PC-9 (cell line): ENCODE measurements at regions not wholly inside any gene's neighbourhood (a gene's known extent, or its start where the extent isn't known, plus 50 kb on each side); places are given as distances from the start of the nearest gene placed in this dataset.

ENCODE experiments used
- BruUV-seq: library from RNA; stranded (reverse); fragments of 400-500 nt; replicated peaks from 2 replicates; lab custom pipeline; 2021; lab: Mats Ljungman, UMichigan
- CTCF ChIA-PET: fragments of 300-600 bp; sonication (Branson Sonifier 250); formaldehyde crosslinking; loops from one replicate; lab custom pipeline; 2022; ENCODE audit warnings: antibody characterized with exemption; lab: Charles Lee
- POLR2A ChIA-PET: fragments of 300-600 bp; sonication (Branson Sonifier 250); formaldehyde crosslinking; loops from one replicate; lab custom pipeline; 2022; ENCODE audit warnings: antibody characterized with exemption; ENCODE audit not compliant: unreplicated experiment; lab: Charles Lee
- DNase-seq, 2 experiments: peaks; one replicate each; pipeline versions ENCODE4 v3.0.0 to v3.0.0-alpha.2; 2015 to 2022; ENCODE audit warnings: mixed read lengths in 1 of 2
- H2AFZ ChIP-seq: fragments of 200-600 bp; sonication (generic); 2 replicates; pipeline ENCODE4 v1.8.1; 2017; ENCODE audit warnings: antibody characterized with exemption
- H3F3A ChIP-seq: fragments of 200-600 bp; sonication (generic); 2 replicates; pipeline ENCODE4 v1.8.1; 2017; ENCODE audit warnings: antibody characterized with exemption, mild to moderate bottlenecking, low read depth; ENCODE audit not compliant: insufficient read depth
- H3K27ac ChIP-seq: fragments of 200-600 bp; sonication (generic); 2 replicates; pipeline ENCODE4 v1.6.1; 2016; ENCODE audit warnings: mixed run types
- H3K27me3 ChIP-seq: fragments of 200-600 bp; sonication (generic); 2 replicates; pipeline ENCODE4 v1.6.1; 2016; ENCODE audit warnings: low read depth, mixed run types; ENCODE audit not compliant: insufficient read depth
- H3K36me3 ChIP-seq: fragments of 200-600 bp; sonication (generic); 2 replicates; pipeline ENCODE4 v1.6.1; 2016; ENCODE audit warnings: low read depth, mixed run types
- H3K4me1 ChIP-seq: fragments of 200-600 bp; sonication (generic); replicated peaks from 2 replicates; pipeline ENCODE4 v1.6.1; 2016; ENCODE audit warnings: mixed run types; ENCODE audit not compliant: insufficient read depth
- H3K4me2 ChIP-seq: fragments of 200-600 bp; sonication (generic); 2 replicates; pipeline ENCODE4 v1.6.1; 2017; ENCODE audit warnings: mixed run types
- H3K4me3 ChIP-seq: fragments of 200-600 bp; sonication (generic); 2 replicates; pipeline ENCODE4 v1.6.1; 2016; ENCODE audit warnings: mixed run types
- H3K79me2 ChIP-seq: fragments of 200-600 bp; sonication (generic); 2 replicates; pipeline ENCODE4 v1.6.1; 2017; ENCODE audit warnings: low read depth, mixed run types
- H3K9me2 ChIP-seq: fragments of 200-600 bp; sonication (generic); 2 replicates; pipeline ENCODE4 v1.8.1; 2017; ENCODE audit warnings: mild to moderate bottlenecking; ENCODE audit not compliant: insufficient read depth
- H3K9me3 ChIP-seq: fragments of 200-600 bp; sonication (generic); 2 replicates; pipeline ENCODE4 v1.8.1; 2016; ENCODE audit warnings: low read depth; ENCODE audit not compliant: insufficient read depth
- H4K20me1 ChIP-seq: fragments of 200-600 bp; sonication (generic); 2 replicates; pipeline ENCODE4 v1.8.1; 2017; ENCODE audit not compliant: insufficient read depth
- EZH2 ChIP-seq: fragments of 200-600 bp; sonication (generic); IDR thresholded peaks from 2 replicates; pipeline ENCODE4 v1.8.0; 2017; ENCODE audit warnings: antibody characterized with exemption, low read depth
- intact Hi-C: fragments of 100-400 bp; cut with micrococcal nuclease; formaldehyde crosslinking; loops from one replicate; pipeline ENCODE4 v1.10.0; 2022; ENCODE audit not compliant: unreplicated experiment
- TF ChIP-seq, protein P1 (sequence below): fragments of 200-600 bp; sonication (generic); conservative IDR thresholded peaks from 2 replicates; pipeline ENCODE4 v1.6.1; 2017; ENCODE audit warnings: mixed run types, antibody characterized with exemption, mild to moderate bottlenecking, moderate library complexity

DNA sequence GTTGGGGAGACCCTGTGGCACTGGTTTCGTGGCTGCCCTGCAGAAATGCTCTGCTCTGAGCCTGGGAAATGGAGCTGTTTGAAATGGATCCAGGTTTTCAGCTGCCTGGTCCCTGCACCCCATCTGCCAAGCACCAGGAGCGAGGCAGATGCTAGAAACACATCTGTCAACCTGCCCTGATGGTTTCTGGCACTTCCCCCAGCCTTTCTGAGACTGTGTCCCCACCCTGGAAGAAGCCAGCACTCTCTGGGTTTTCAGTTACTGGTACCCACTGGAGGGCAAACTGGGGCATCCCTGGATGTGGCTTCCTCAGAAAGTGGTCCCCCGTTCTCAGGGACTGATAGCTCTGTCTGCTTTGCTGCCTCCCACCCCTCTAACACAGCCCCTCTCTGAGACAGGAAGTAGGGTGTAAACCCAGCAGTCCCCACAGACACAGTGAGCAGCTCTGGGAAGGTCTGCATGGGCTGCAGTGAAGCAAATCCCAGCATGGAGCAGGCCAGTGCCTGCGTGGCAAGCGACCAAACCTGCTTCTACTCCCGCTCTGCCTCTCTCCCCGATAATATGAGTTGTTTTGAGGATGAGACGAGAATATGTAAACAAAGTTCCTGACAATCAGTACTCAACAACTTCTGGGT is 54.2 kb upstream of the MAFB start:
- H3K36me3 ChIP-seq: no peaks in the 10 kb centered on the region
- DNase-seq: no peak
- ChIA-PET POLR2A (no interaction called here), CTCF (no interaction called here)
- no peak overlapping the region for H3K4me2 ChIP-seq
- no peaks in the 10 kb centered on the region; the same call in 1 of the 2 replicates for H4K20me1 ChIP-seq
- H3K27ac ChIP-seq: no peak overlapping the region
- H3K9me2 ChIP-seq: no peaks in the 10 kb centered on the region
- intact Hi-C loops: no loop called here
- BruUV-seq: no TSS peak
- no peaks in the 10 kb centered on the region for H3K4me1 ChIP-seq
- no peaks in the 10 kb centered on the region for H3K79me2 ChIP-seq
- H2AFZ ChIP-seq: no peak overlapping the region
- TF ChIP-seq EZH2: no peak
- TF ChIP-seq, protein P1, sequence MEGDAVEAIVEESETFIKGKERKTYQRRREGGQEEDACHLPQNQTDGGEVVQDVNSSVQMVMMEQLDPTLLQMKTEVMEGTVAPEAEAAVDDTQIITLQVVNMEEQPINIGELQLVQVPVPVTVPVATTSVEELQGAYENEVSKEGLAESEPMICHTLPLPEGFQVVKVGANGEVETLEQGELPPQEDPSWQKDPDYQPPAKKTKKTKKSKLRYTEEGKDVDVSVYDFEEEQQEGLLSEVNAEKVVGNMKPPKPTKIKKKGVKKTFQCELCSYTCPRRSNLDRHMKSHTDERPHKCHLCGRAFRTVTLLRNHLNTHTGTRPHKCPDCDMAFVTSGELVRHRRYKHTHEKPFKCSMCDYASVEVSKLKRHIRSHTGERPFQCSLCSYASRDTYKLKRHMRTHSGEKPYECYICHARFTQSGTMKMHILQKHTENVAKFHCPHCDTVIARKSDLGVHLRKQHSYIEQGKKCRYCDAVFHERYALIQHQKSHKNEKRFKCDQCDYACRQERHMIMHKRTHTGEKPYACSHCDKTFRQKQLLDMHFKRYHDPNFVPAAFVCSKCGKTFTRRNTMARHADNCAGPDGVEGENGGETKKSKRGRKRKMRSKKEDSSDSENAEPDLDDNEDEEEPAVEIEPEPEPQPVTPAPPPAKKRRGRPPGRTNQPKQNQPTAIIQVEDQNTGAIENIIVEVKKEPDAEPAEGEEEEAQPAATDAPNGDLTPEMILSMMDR: no peak
- peaks cover 91% of the 10 kb centered on the region for H3K27me3 ChIP-seq
- H3K4me3 ChIP-seq: no peak overlapping the region
- no peaks in the 10 kb centered on the region for H3K9me3 ChIP-seq
- H3F3A ChIP-seq: no peaks in the 10 kb centered on the region

DNA sequence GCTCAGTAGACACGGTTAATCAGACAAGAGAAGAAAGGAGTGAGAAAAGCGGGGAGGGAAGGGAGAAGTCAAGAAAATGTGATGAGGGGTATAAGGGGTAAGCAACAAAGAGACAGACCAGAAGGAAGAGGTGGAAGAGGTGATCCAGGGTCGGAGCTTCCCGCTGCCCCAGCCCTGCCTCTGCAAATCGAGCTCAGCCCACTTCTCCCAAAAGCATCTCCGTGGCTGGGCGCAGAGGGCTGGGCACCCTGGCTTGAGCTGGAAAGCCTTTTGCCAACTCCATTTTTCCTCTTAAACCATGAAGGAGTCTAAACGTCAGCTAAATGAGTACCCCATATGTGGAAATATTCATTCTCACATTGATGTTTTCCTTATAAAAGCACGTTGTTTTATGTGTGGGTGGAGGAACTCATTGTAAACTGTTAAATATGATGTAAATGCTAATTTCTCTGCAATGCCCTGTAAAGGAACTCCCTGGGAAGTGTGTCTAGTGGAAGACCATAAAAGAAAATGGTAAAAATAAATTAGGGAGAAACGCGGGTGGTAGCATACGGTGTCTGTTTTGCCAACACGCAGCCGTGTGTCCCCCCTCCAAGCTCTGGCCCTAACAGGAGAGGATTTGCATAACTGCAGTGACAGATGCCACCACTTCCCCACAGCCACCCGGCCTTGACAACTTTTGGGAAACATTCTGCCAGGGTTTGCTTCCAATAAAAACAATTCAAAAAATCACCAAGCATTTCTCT is 55.2 kb upstream of the MAFB start:
- H3F3A ChIP-seq: no peaks in the 10 kb centered on the region
- H3K27ac ChIP-seq: no peak overlapping the region
- intact Hi-C loops: no loop called here
- no peak overlapping the region for H2AFZ ChIP-seq
- H3K9me2 ChIP-seq: no peaks in the 10 kb centered on the region
- H3K27me3 ChIP-seq: peaks cover 91% of the 10 kb centered on the region
- no TSS peak for BruUV-seq
- POLR2A ChIA-PET: no interaction called here
- H3K79me2 ChIP-seq: no peaks in the 10 kb centered on the region
- no peak for DNase-seq
- no peaks in the 10 kb centered on the region for H3K9me3 ChIP-seq
- no peaks in the 10 kb centered on the region for H3K4me1 ChIP-seq
- TF ChIP-seq, protein P1: no peak
- no peak for TF ChIP-seq EZH2
- no peak overlapping the region for H3K4me3 ChIP-seq
- no peaks in the 10 kb centered on the region for H3K36me3 ChIP-seq
- H4K20me1 ChIP-seq: no peaks in the 10 kb centered on the region; the same call in 1 of the 2 replicates
- H3K4me2 ChIP-seq: no peak overlapping the region
- CTCF ChIA-PET: no interaction called here

DNA sequence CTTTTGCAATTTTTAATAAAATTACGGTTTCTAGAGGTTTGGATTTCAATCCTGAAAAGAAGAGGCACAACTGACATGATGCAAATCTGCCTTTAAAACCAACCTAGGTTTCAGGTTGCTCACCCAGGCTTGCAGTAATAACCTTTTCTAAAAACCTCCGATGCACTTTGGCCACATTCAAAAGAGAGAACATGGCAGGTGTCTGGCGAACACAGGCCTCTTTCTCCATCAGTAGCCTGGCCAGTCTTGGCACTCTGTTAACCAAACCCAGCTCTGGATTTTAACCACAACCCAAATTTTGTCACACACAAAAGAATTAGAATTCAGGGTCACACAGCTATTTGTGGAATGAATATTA is 55.8 kb upstream of the MAFB start:
- no peak for DNase-seq
- CTCF ChIA-PET: no interaction called here
- Histone ChIP-seq H3K9me3 (no peaks in the 10 kb centered on the region), H3K27ac (no peak overlapping the region), H3K27me3 (peaks cover 91% of the 10 kb centered on the region), H3K4me3 (no peak overlapping the region), H3K9me2 (no peaks in the 10 kb centered on the region), H2AFZ (no peak overlapping the region), H3K79me2 (no peaks in the 10 kb centered on the region), H3K4me2 (no peak overlapping the region), H3K4me1 (no peaks in the 10 kb centered on the region), H3K36me3 (no peaks in the 10 kb centered on the region), H4K20me1 (no peaks in the 10 kb centered on the region; the same call in 1 of the 2 replicates), H3F3A (no peaks in the 10 kb centered on the region)
- POLR2A ChIA-PET: no interaction called here
- intact Hi-C loops: no loop called here
- TF ChIP-seq EZH2: no peak
- TF ChIP-seq, protein P1: no peak
- BruUV-seq: no TSS peak
